ENCODE measurements at regions not wholly inside any gene's neighbourhood (a gene's known extent, or its start where the extent isn't known, plus 50 kb on each side); places are given as distances from the start of the nearest gene placed in this dataset.
A peak's percentile ranks its signal among the peaks of the same experiment; 100 is the strongest.

- Histone ChIP-seq H3K4ac (ENCODE audit: low read length) (no peak overlapping the region), H4K91ac (ENCODE audit: low read depth, low read length, poor library complexity) (no peak overlapping the region), H3K4me2 (ENCODE audit: insufficient read depth, low read length, poor library complexity, severe bottlenecking) (no peak overlapping the region), H2BK12ac (ENCODE audit: low read length) (no peak overlapping the region), H2BK5ac (ENCODE audit: low read length) (no peak overlapping the region), H3K14ac (ENCODE audit: low read length) (no peak overlapping the region), H2BK120ac (ENCODE audit: low read depth, low read length) (no peak overlapping the region), H3K18ac (ENCODE audit: low read length) (no peak overlapping the region), H3K4me3 (ENCODE audit: low read length in 2 of 2) (no peak overlapping the region), H2BK15ac (ENCODE audit: low read length) (no peak overlapping the region), H4K8ac (ENCODE audit: low read depth, low read length) (no peak overlapping the region), H3K27me3 (ENCODE audit: control insufficient read depth in 3 of 3, insufficient read depth in 3 of 3, low read depth in 1 of 3, low read length in 3 of 3) (no peaks in the 10 kb centered on the region), H3K79me1 (ENCODE audit: low read depth, low read length) (no peaks in the 10 kb centered on the region), H2AFZ (ENCODE audit: low read length) (peak overlapping the region; percentile 64), H2AK5ac (ENCODE audit: low read depth, low read length) (no peak overlapping the region), H3K23ac (ENCODE audit: low read depth, low read length, poor library complexity) (no peak overlapping the region), H3K9ac (ENCODE audit: low read depth, low read length, poor library complexity) (no peak overlapping the region), H3K4me1 (ENCODE audit: control insufficient read depth in 2 of 2, insufficient read depth in 1 of 2, low read depth in 1 of 2, low read length in 2 of 2) (no peaks in the 10 kb centered on the region), H3K27ac (replicated peaks; ENCODE audit: low read length) (no peak overlapping the region), H3K36me3 (replicated peaks in 1 of 2; ENCODE audit: control insufficient read depth in 2 of 2, insufficient read depth in 2 of 2, low read length in 2 of 2) (no peaks in the 10 kb centered on the region), H3K9me3 (replicated peaks in 1 of 2; ENCODE audit: control insufficient read depth in 2 of 2, insufficient read depth in 1 of 2, low read depth in 1 of 2, low read length in 2 of 2) (no peaks in the 10 kb centered on the region)
- no CpG with 5 or more reads among the region's 8 CpGs for WGBS, 2 donors (ENCODE audit: extremely low coverage in 2 of 2, insufficient read length in 2 of 2, insufficient replicate concordance in 1 of 2)
- no peak for DNase-seq (ENCODE audit: low spot score)
Observed at GRCh38 chr3:105065895-105066839, 300.5 kb upstream of the ALCAM start.

GRCh38 chr3:105067361-105067760 is 299.3 kb upstream of the ALCAM start:
- Histone ChIP-seq H3K4me1 (ENCODE audit: control insufficient read depth in 2 of 2, insufficient read depth in 1 of 2, low read depth in 1 of 2, low read length in 2 of 2) (no peaks in the 10 kb centered on the region), H2AK5ac (ENCODE audit: low read depth, low read length) (no peak overlapping the region), H3K27me3 (ENCODE audit: control insufficient read depth in 3 of 3, insufficient read depth in 3 of 3, low read depth in 1 of 3, low read length in 3 of 3) (no peaks in the 10 kb centered on the region), H3K36me3 (replicated peaks in 1 of 2; ENCODE audit: control insufficient read depth in 2 of 2, insufficient read depth in 2 of 2, low read length in 2 of 2) (no peaks in the 10 kb centered on the region), H3K4me3 (ENCODE audit: low read length in 2 of 2) (no peak overlapping the region), H3K4ac (ENCODE audit: low read length) (no peak overlapping the region), H3K9ac (ENCODE audit: low read depth, low read length, poor library complexity) (no peak overlapping the region), H2BK15ac (ENCODE audit: low read length) (no peak overlapping the region), H4K8ac (ENCODE audit: low read depth, low read length) (no peak overlapping the region), H3K79me1 (ENCODE audit: low read depth, low read length) (no peaks in the 10 kb centered on the region), H2BK120ac (ENCODE audit: low read depth, low read length) (no peak overlapping the region), H3K23ac (ENCODE audit: low read depth, low read length, poor library complexity) (no peak overlapping the region), H4K91ac (ENCODE audit: low read depth, low read length, poor library complexity) (no peak overlapping the region), H2BK5ac (ENCODE audit: low read length) (no peak overlapping the region), H2AFZ (ENCODE audit: low read length) (no peak overlapping the region), H3K14ac (ENCODE audit: low read length) (no peak overlapping the region), H3K27ac (replicated peaks; ENCODE audit: low read length) (no peak overlapping the region), H3K18ac (ENCODE audit: low read length) (no peak overlapping the region), H3K9me3 (replicated peaks in 1 of 2; ENCODE audit: control insufficient read depth in 2 of 2, insufficient read depth in 1 of 2, low read depth in 1 of 2, low read length in 2 of 2) (no peaks in the 10 kb centered on the region), H3K4me2 (ENCODE audit: insufficient read depth, low read length, poor library complexity, severe bottlenecking) (no peak overlapping the region), H2BK12ac (ENCODE audit: low read length) (no peak overlapping the region)
- no peak for DNase-seq (ENCODE audit: low spot score)
- no CpG with 5 or more reads among the region's 3 CpGs for WGBS, 2 donors (ENCODE audit: extremely low coverage in 2 of 2, insufficient read length in 2 of 2, insufficient replicate concordance in 1 of 2)

- H2BK15ac ChIP-seq (ENCODE audit: low read length) = no peak overlapping the region
- H2AK5ac ChIP-seq (ENCODE audit: low read depth, low read length) = no peak overlapping the region
- no peak overlapping the region for H2AFZ ChIP-seq (ENCODE audit: low read length)
- DNase-seq (ENCODE audit: low spot score) = no peak
- H3K9me3 ChIP-seq (replicated peaks in 1 of 2; ENCODE audit: control insufficient read depth in 2 of 2, insufficient read depth in 1 of 2, low read depth in 1 of 2, low read length in 2 of 2) = peaks cover 1 to 14% of the 10 kb centered on the region in 2 donors
- H3K14ac ChIP-seq (ENCODE audit: low read length) = no peak overlapping the region
- H2BK12ac ChIP-seq (ENCODE audit: low read length) = no peak overlapping the region
- no peak overlapping the region for H3K9ac ChIP-seq (ENCODE audit: low read depth, low read length, poor library complexity)
- no peak overlapping the region for H4K91ac ChIP-seq (ENCODE audit: low read depth, low read length, poor library complexity)
- H3K18ac ChIP-seq (ENCODE audit: low read length) = no peak overlapping the region
- H3K4ac ChIP-seq (ENCODE audit: low read length) = no peak overlapping the region
- H3K79me1 ChIP-seq (ENCODE audit: low read depth, low read length) = no peaks in the 10 kb centered on the region
- no peak overlapping the region for H2BK120ac ChIP-seq (ENCODE audit: low read depth, low read length)
- no peaks in the 10 kb centered on the region for H3K4me1 ChIP-seq (ENCODE audit: control insufficient read depth in 2 of 2, insufficient read depth in 1 of 2, low read depth in 1 of 2, low read length in 2 of 2)
- H3K27ac ChIP-seq (replicated peaks; ENCODE audit: low read length) = no peak overlapping the region
- WGBS, 2 donors (ENCODE audit: extremely low coverage in 2 of 2, insufficient read length in 2 of 2, insufficient replicate concordance in 1 of 2) = no CpG with 5 or more reads among the region's 4 CpGs
- no peaks in the 10 kb centered on the region for H3K36me3 ChIP-seq (replicated peaks in 1 of 2; ENCODE audit: control insufficient read depth in 2 of 2, insufficient read depth in 2 of 2, low read length in 2 of 2)
- H3K27me3 ChIP-seq (ENCODE audit: control insufficient read depth in 3 of 3, insufficient read depth in 3 of 3, low read depth in 1 of 3, low read length in 3 of 3) = no peaks in the 10 kb centered on the region
- H3K4me2 ChIP-seq (ENCODE audit: insufficient read depth, low read length, poor library complexity, severe bottlenecking) = no peak overlapping the region
- no peak overlapping the region for H4K8ac ChIP-seq (ENCODE audit: low read depth, low read length)
- no peak overlapping the region for H2BK5ac ChIP-seq (ENCODE audit: low read length)
- H3K23ac ChIP-seq (ENCODE audit: low read depth, low read length, poor library complexity) = no peak overlapping the region
- H3K4me3 ChIP-seq (ENCODE audit: low read length in 2 of 2) = no peak overlapping the region
Observed at GRCh38 chr3:105077060-105077822, 289.5 kb upstream of the ALCAM start.

DNA sequence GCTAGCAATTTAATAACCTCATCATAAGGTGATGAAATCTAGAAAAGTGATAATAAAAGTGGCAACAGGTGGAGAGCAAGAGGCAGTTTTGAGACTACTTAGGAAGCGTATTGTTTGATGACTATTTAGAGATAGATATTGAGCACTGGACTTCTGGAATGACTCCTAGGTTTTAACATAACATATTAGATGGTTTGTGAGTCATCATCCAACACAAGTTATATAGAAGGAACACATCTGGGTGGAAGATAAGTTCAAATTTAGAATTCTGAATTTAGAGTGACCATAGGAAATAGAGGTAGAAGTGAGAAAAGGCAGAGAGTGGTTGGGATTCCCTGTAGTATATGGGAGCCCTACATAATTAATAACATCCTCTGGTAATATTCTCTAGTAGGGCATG is 282.8 kb upstream of the ALCAM start:
- H2AFZ ChIP-seq (ENCODE audit: low read length) = no peak overlapping the region
- peaks cover 0 to 4% of the 10 kb centered on the region in 2 donors for H3K4me1 ChIP-seq (ENCODE audit: control insufficient read depth in 2 of 2, insufficient read depth in 1 of 2, low read depth in 1 of 2, low read length in 2 of 2)
- no CpG with 5 or more reads among the region's 1 CpG for WGBS, 2 donors (ENCODE audit: extremely low coverage in 2 of 2, insufficient read length in 2 of 2, insufficient replicate concordance in 1 of 2)
- H2BK15ac ChIP-seq (ENCODE audit: low read length) = no peak overlapping the region
- no peak overlapping the region for H2BK120ac ChIP-seq (ENCODE audit: low read depth, low read length)
- no peaks in the 10 kb centered on the region for H3K36me3 ChIP-seq (replicated peaks in 1 of 2; ENCODE audit: control insufficient read depth in 2 of 2, insufficient read depth in 2 of 2, low read length in 2 of 2)
- H3K18ac ChIP-seq (ENCODE audit: low read length) = no peak overlapping the region
- no peak overlapping the region for H4K8ac ChIP-seq (ENCODE audit: low read depth, low read length)
- H3K9me3 ChIP-seq (replicated peaks in 1 of 2; ENCODE audit: control insufficient read depth in 2 of 2, insufficient read depth in 1 of 2, low read depth in 1 of 2, low read length in 2 of 2) = peaks cover 1 to 7% of the 10 kb centered on the region in 2 donors
- no peak overlapping the region for H2AK5ac ChIP-seq (ENCODE audit: low read depth, low read length)
- H2BK12ac ChIP-seq (ENCODE audit: low read length) = no peak overlapping the region
- no peak overlapping the region for H3K14ac ChIP-seq (ENCODE audit: low read length)
- no peak overlapping the region for H4K91ac ChIP-seq (ENCODE audit: low read depth, low read length, poor library complexity)
- H3K79me1 ChIP-seq (ENCODE audit: low read depth, low read length) = no peaks in the 10 kb centered on the region
- H3K4me2 ChIP-seq (ENCODE audit: insufficient read depth, low read length, poor library complexity, severe bottlenecking) = no peak overlapping the region
- no peak overlapping the region for H3K4ac ChIP-seq (ENCODE audit: low read length)
- no peak overlapping the region for H3K23ac ChIP-seq (ENCODE audit: low read depth, low read length, poor library complexity)
- H2BK5ac ChIP-seq (ENCODE audit: low read length) = no peak overlapping the region
- no peaks in the 10 kb centered on the region for H3K27me3 ChIP-seq (ENCODE audit: control insufficient read depth in 3 of 3, insufficient read depth in 3 of 3, low read depth in 1 of 3, low read length in 3 of 3)
- no peak overlapping the region for H3K27ac ChIP-seq (replicated peaks; ENCODE audit: low read length)
- no peak overlapping the region for H3K4me3 ChIP-seq (ENCODE audit: low read length in 2 of 2)
- no peak for DNase-seq (ENCODE audit: low spot score)
- no peak overlapping the region for H3K9ac ChIP-seq (ENCODE audit: low read depth, low read length, poor library complexity)
